Activated naive CD8-positive, alpha-beta T cell treated with anti-CD3 and anti-CD28 coated beads, Interleukin-2, amount 10 ng/mL, durations not matched to agents 7 days and 5 days (primary cell): ENCODE measurements at regions not wholly inside any gene's neighbourhood (a gene's known extent, or its start where the extent isn't known, plus 50 kb on each side); places are given as distances from the start of the nearest gene placed in this dataset.

ENCODE experiments used
- ATAC-seq: fragments of 150-1000 bp; cut with Tn5 transposase; one replicate; pipeline ENCODE4 v1.10.0; 2021; ENCODE audit warnings: low read depth, moderate library complexity
- POLR2A ChIA-PET: fragments of 350-600 bp; sonication (Branson Sonifier 250); formaldehyde crosslinking; loops from one replicate; lab custom pipeline; 2021; ENCODE audit warnings: antibody characterized with exemption; lab: Charles Lee
- DNase-seq: peaks from one replicate; pipeline ENCODE4 v3.0.0; 2021
- H3K27ac Mint-ChIP-seq: one replicate; pipeline ENCODE4 v1.8.0; 2022; ENCODE audit warnings: mild to moderate bottlenecking, mixed read lengths
- H3K27me3 Mint-ChIP-seq: one replicate; pipeline ENCODE4 v1.8.0; 2022; ENCODE audit warnings: mild to moderate bottlenecking, moderate library complexity, mixed read lengths
- H3K36me3 Mint-ChIP-seq: one replicate; pipeline ENCODE4 v1.8.0; 2021; ENCODE audit warnings: mild to moderate bottlenecking, mixed read lengths
- H3K4me1 Mint-ChIP-seq: one replicate; pipeline ENCODE4 v1.8.0; 2021; ENCODE audit warnings: mixed read lengths
- H3K4me3 Mint-ChIP-seq: one replicate; pipeline ENCODE4 v1.8.0; 2022; ENCODE audit warnings: mild to moderate bottlenecking, moderate library complexity, mixed read lengths
- H3K9me3 Mint-ChIP-seq: one replicate; pipeline ENCODE4 v1.8.0; 2021; ENCODE audit warnings: mixed read lengths

GRCh38 chr2:12170121-12170520, 423.7 kb downstream of the LPIN1 start:
- peaks cover 13% of the 10 kb centered on the region for H3K4me1 Mint-ChIP-seq
- ATAC-seq (no peak), DNase-seq (no peak)
- H3K27ac Mint-ChIP-seq: no peak overlapping the region
- H3K27me3 Mint-ChIP-seq: peaks cover 2% of the 10 kb centered on the region
- POLR2A ChIA-PET: no interaction called here
- H3K9me3 Mint-ChIP-seq: peaks cover 1% of the 10 kb centered on the region
- peaks cover 2% of the 10 kb centered on the region for H3K36me3 Mint-ChIP-seq
- H3K4me3 Mint-ChIP-seq: no peak overlapping the region

- peaks cover 6% of the 10 kb centered on the region for H3K36me3 Mint-ChIP-seq
- H3K4me3 Mint-ChIP-seq: no peak overlapping the region
Measured at GRCh38 chr2:12173271-12173942, 427.0 kb downstream of the LPIN1 start.

GRCh38 chr2:12173943-12174340, 427.5 kb downstream of the LPIN1 start:
- H3K9me3 Mint-ChIP-seq: peaks cover 1% of the 10 kb centered on the region
- DNase-seq: no peak
- POLR2A ChIA-PET: no interaction called here
- no peak for ATAC-seq
- H3K27ac Mint-ChIP-seq: no peak overlapping the region
- peaks cover 2% of the 10 kb centered on the region for H3K27me3 Mint-ChIP-seq
- peaks cover 30% of the 10 kb centered on the region for H3K4me1 Mint-ChIP-seq
- peaks cover 6% of the 10 kb centered on the region for H3K36me3 Mint-ChIP-seq
- H3K4me3 Mint-ChIP-seq: no peak overlapping the region

More at GRCh38 chr2:12173271-12173942, 427.0 kb downstream of the LPIN1 start:
- no peak overlapping the region for H3K27ac Mint-ChIP-seq
- POLR2A ChIA-PET: no interaction called here
- H3K27me3 Mint-ChIP-seq: peaks cover 2% of the 10 kb centered on the region
- DNase-seq (no peak), ATAC-seq (no peak)
- peaks cover 32% of the 10 kb centered on the region for H3K4me1 Mint-ChIP-seq
- H3K9me3 Mint-ChIP-seq: peaks cover 1% of the 10 kb centered on the region

- H3K27ac Mint-ChIP-seq: no peak overlapping the region
- H3K9me3 Mint-ChIP-seq: peaks cover 1% of the 10 kb centered on the region
- DNase-seq (no peak), ATAC-seq (no peak)
- H3K4me3 Mint-ChIP-seq: no peak overlapping the region
- peaks cover 20% of the 10 kb centered on the region for H3K4me1 Mint-ChIP-seq
- H3K27me3 Mint-ChIP-seq: peaks cover 2% of the 10 kb centered on the region
- POLR2A ChIA-PET: no interaction called here
- H3K36me3 Mint-ChIP-seq: peaks cover 6% of the 10 kb centered on the region
Measured at GRCh38 chr2:12175323-12175722, 428.9 kb downstream of the LPIN1 start.

GRCh38 chr2:12176623-12177454, 430.4 kb downstream of the LPIN1 start:
- ATAC-seq: peak; percentile 53
- H3K4me3 Mint-ChIP-seq: peak overlapping the region; percentile 23
- peaks cover 3% of the 10 kb centered on the region for H3K36me3 Mint-ChIP-seq
- no peaks in the 10 kb centered on the region for H3K27me3 Mint-ChIP-seq
- H3K9me3 Mint-ChIP-seq: peaks cover 2% of the 10 kb centered on the region
- DNase-seq: no peak
- POLR2A ChIA-PET: interaction anchor here (0.7 to 0.9 kb wide), 2 partner anchors 119 to 232 kb away, joined by 3 read pairs; no protein-coding TSS in a partner anchor
- H3K4me1 Mint-ChIP-seq: peaks cover 20% of the 10 kb centered on the region
- peak overlapping the region; percentile 60 for H3K27ac Mint-ChIP-seq

GRCh38 chr2:12177455-12178288, 431.2 kb downstream of the LPIN1 start:
- peaks cover 3% of the 10 kb centered on the region for H3K36me3 Mint-ChIP-seq
- H3K4me3 Mint-ChIP-seq: peak overlapping the region; percentile 23
- H3K9me3 Mint-ChIP-seq: peaks cover 2% of the 10 kb centered on the region
- peak overlapping the region; percentile 69 for H3K27ac Mint-ChIP-seq
- DNase-seq (no peak), ATAC-seq (peak; percentile 73)
- H3K27me3 Mint-ChIP-seq: no peaks in the 10 kb centered on the region
- H3K4me1 Mint-ChIP-seq: peaks cover 20% of the 10 kb centered on the region
- POLR2A ChIA-PET: interaction anchor here (0.7 to 0.9 kb wide), 2 partner anchors 119 to 233 kb away, joined by 3 read pairs; no protein-coding TSS in a partner anchor

- DNase-seq: no peak
- Mint-ChIP-seq H3K9me3 (peaks cover 2% of the 10 kb centered on the region), H3K4me1 (peaks cover 20% of the 10 kb centered on the region), H3K4me3 (peak overlapping the region; percentile 23), H3K27ac (peak overlapping the region; percentile 69), H3K36me3 (peaks cover 3% of the 10 kb centered on the region), H3K27me3 (no peaks in the 10 kb centered on the region)
- no peak for ATAC-seq
- POLR2A ChIA-PET: interaction anchor here (0.6 kb wide), 1 partner anchor 31 kb away, joined by 4 read pairs; no protein-coding TSS in a partner anchor
Measured at GRCh38 chr2:12178289-12179080, 432.1 kb downstream of the LPIN1 start.

- Mint-ChIP-seq H3K4me3 (no peak overlapping the region), H3K4me1 (peaks cover 20% of the 10 kb centered on the region), H3K9me3 (peaks cover 2% of the 10 kb centered on the region), H3K27me3 (no peaks in the 10 kb centered on the region), H3K36me3 (peaks cover 3% of the 10 kb centered on the region), H3K27ac (no peak overlapping the region)
- POLR2A ChIA-PET: no interaction called here
- ATAC-seq: no peak
- no peak for DNase-seq
Measured at GRCh38 chr2:12180031-12180430, 433.6 kb downstream of the LPIN1 start.

GRCh38 chr2:12183032-12183645, 436.7 kb downstream of the LPIN1 start:
- Mint-ChIP-seq H3K4me1 (peaks cover 4% of the 10 kb centered on the region), H3K9me3 (peaks cover 4% of the 10 kb centered on the region), H3K27me3 (no peaks in the 10 kb centered on the region), H3K27ac (no peak overlapping the region), H3K4me3 (no peak overlapping the region), H3K36me3 (peaks cover 3% of the 10 kb centered on the region)
- ATAC-seq: no peak
- POLR2A ChIA-PET: interaction anchor here (0.6 kb wide), 1 partner anchor 19 kb away, joined by 4 read pairs; no protein-coding TSS in a partner anchor
- no peak for DNase-seq

- H3K9me3 Mint-ChIP-seq: peaks cover 14% of the 10 kb centered on the region
- peaks cover 18% of the 10 kb centered on the region for H3K36me3 Mint-ChIP-seq
- POLR2A ChIA-PET: no interaction called here
- ATAC-seq (no peak), DNase-seq (no peak)
- peak overlapping the region; percentile 43 for H3K27ac Mint-ChIP-seq
- peak overlapping the region; percentile 12 for H3K4me3 Mint-ChIP-seq
- H3K27me3 Mint-ChIP-seq: no peaks in the 10 kb centered on the region
- H3K4me1 Mint-ChIP-seq: peaks cover 14% of the 10 kb centered on the region
Measured at GRCh38 chr2:12192762-12193161, 446.3 kb downstream of the LPIN1 start.

- Mint-ChIP-seq H3K9me3 (peaks cover 16% of the 10 kb centered on the region), H3K4me3 (no peak overlapping the region), H3K36me3 (peaks cover 23% of the 10 kb centered on the region), H3K27me3 (no peaks in the 10 kb centered on the region), H3K4me1 (peaks cover 12% of the 10 kb centered on the region), H3K27ac (no peak overlapping the region)
- POLR2A ChIA-PET: no interaction called here
- no peak for DNase-seq
- ATAC-seq: no peak
Measured at GRCh38 chr2:12194968-12195367, 448.5 kb downstream of the LPIN1 start.

- Mint-ChIP-seq H3K27ac (no peak overlapping the region), H3K4me1 (peaks cover 12% of the 10 kb centered on the region), H3K36me3 (peaks cover 23% of the 10 kb centered on the region), H3K4me3 (no peak overlapping the region), H3K27me3 (no peaks in the 10 kb centered on the region), H3K9me3 (peaks cover 16% of the 10 kb centered on the region)
- DNase-seq: no peak
- no peak for ATAC-seq
- POLR2A ChIA-PET: no interaction called here
Measured at GRCh38 chr2:12196495-12196894, 450.1 kb downstream of the LPIN1 start.
